B cell (primary cell): ENCODE measurements at regions not wholly inside any gene's neighbourhood (a gene's known extent, or its start where the extent isn't known, plus 50 kb on each side); places are given as distances from the start of the nearest gene placed in this dataset.

ENCODE experiments used
- CTCF ChIP-seq: fragments of 200-600 bp; IDR thresholded peaks from one replicate; pipeline ENCODE4 v1.8.0; 2022; ENCODE audit warnings: antibody characterized with exemption, mild to moderate bottlenecking
- EZH2 ChIP-seq: IDR thresholded peaks from 2 replicates; pipeline ENCODE4 v1.6.1; 2012; ENCODE audit warnings: borderline replicate concordance, low read depth, mild to moderate bottlenecking, moderate library complexity, low read length; ENCODE audit not compliant: insufficient read depth, poor library complexity, severe bottlenecking

- no peak for TF ChIP-seq CTCF
- TF ChIP-seq EZH2, result no peak
These were observed 127.6 kb upstream of the CHST15 start for GRCh38 chr10:124220971-124221355.
